Astrocyte of the spinal cord (primary cell): ENCODE measurements at regions not wholly inside any gene's neighbourhood (a gene's known extent, or its start where the extent isn't known, plus 50 kb on each side); places are given as distances from the start of the nearest gene placed in this dataset.

Source experiments
- DNase-seq: peaks from one replicate; pipeline ENCODE4 v3.0.0; 2011; ENCODE audit warnings: low read depth, low spot score
- H3K4me3 ChIP-seq: 2 replicates; pipeline ENCODE4 v1.5.1; 2011; ENCODE audit warnings: low read depth, mild to moderate bottlenecking, low read length, moderate library complexity
- CTCF ChIP-seq: IDR thresholded peaks from 2 replicates; pipeline ENCODE4 v1.5.1; 2012; ENCODE audit warnings: low read depth, mild to moderate bottlenecking, low read length, inconsistent platforms
- in situ Hi-C: cut with HindIII; loops from 2 replicates; pipeline ENCODE4 v1.10.0; 2017; ENCODE audit warnings: low sequenced_read_pairs

GRCh38 chr4:159900562-159900961 lies 797.7 kb downstream of the RAPGEF2 start:
- no peak for TF ChIP-seq CTCF
- no peak overlapping the region for H3K4me3 ChIP-seq
- no peak for DNase-seq
- in situ Hi-C loops = no loop called here

GRCh38 chr4:159902648-159903047 lies 799.8 kb downstream of the RAPGEF2 start:
- in situ Hi-C loops = no loop called here
- no peak for TF ChIP-seq CTCF
- no peak for DNase-seq
- no peak overlapping the region for H3K4me3 ChIP-seq

- DNase-seq = no peak
- TF ChIP-seq CTCF = no peak
- H3K4me3 ChIP-seq = no peak overlapping the region
- in situ Hi-C loops = no loop called here
Observed at GRCh38 chr4:159904906-159905305, 802.0 kb downstream of the RAPGEF2 start.

- TF ChIP-seq CTCF = no peak
- no peak overlapping the region for H3K4me3 ChIP-seq
- DNase-seq = no peak
- in situ Hi-C loops = no loop called here
Observed at GRCh38 chr4:159906051-159906450, 803.2 kb downstream of the RAPGEF2 start.

GRCh38 chr4:159906517-159906916 lies 803.6 kb downstream of the RAPGEF2 start:
- no peak for DNase-seq
- in situ Hi-C loops = no loop called here
- H3K4me3 ChIP-seq = no peak overlapping the region

GRCh38 chr4:159910721-159911120 lies 807.8 kb downstream of the RAPGEF2 start:
- H3K4me3 ChIP-seq = no peak overlapping the region
- no peak for DNase-seq
- no peak for TF ChIP-seq CTCF
- in situ Hi-C loops = no loop called here

More at GRCh38 chr4:159906517-159906916, 803.6 kb downstream of the RAPGEF2 start:
- TF ChIP-seq CTCF = no peak

GRCh38 chr4:159922119-159922518 lies 819.2 kb downstream of the RAPGEF2 start:
- H3K4me3 ChIP-seq = no peak overlapping the region
- in situ Hi-C loops = no loop called here
- no peak for DNase-seq
- TF ChIP-seq CTCF = no peak
